ENCODE measurements at regions not wholly inside any gene's neighbourhood (a gene's known extent, or its start where the extent isn't known, plus 50 kb on each side); places are given as distances from the start of the nearest gene placed in this dataset.

GRCh38 chr9:107218829-107219485 lies 64.1 kb upstream of the RAD23B start:
- TF ChIP-seq POLR2A (IDR thresholded peaks at IDR 0.05; ENCODE audit: low read depth, low read length) (no peak), SMC3 (IDR thresholded peaks at IDR 0.05; ENCODE audit: low read depth, low read length) (no peak), CTCF (conservative IDR thresholded peaks at IDR 0.05; ENCODE audit: low read depth, low read length) (no peak), CEBPB (IDR thresholded peaks at IDR 0.05; ENCODE audit: low read depth, low read length) (no peak), MAFK (IDR thresholded peaks at IDR 0.05; ENCODE audit: low read depth, low read length) (no peak), USF2 (IDR thresholded peaks at IDR 0.05; ENCODE audit: low read depth, low read length) (no peak), RAD21 (IDR thresholded peaks at IDR 0.05; ENCODE audit: low read length) (no peak), FOS (IDR thresholded peaks at IDR 0.05; ENCODE audit: low read depth, low read length) (no peak), RFX5 (IDR thresholded peaks at IDR 0.05; ENCODE audit: low read depth, low read length) (no peak)
